HCT116 (cell line): ENCODE measurements at regions not wholly inside any gene's neighbourhood (a gene's known extent, or its start where the extent isn't known, plus 50 kb on each side); places are given as distances from the start of the nearest gene placed in this dataset.

Experiments
- ATAC-seq: fragments of 200-7000 bp; cut with Tn5 transposase; 2 replicates; pipeline ENCODE4 v1.9.1; 2020; ENCODE audit warnings: mild to moderate bottlenecking, moderate library complexity
- BruUV-seq: library from RNA; stranded (reverse); fragments of 400-500 nt; replicated peaks from 2 replicates; lab custom pipeline; 2021; lab: Mats Ljungman, UMichigan
- CTCF ChIA-PET: fragments of 300-600 bp; sonication (Branson Sonifier 250); formaldehyde crosslinking; loops from one replicate; lab custom pipeline; 2021; ENCODE audit warnings: antibody characterized with exemption; lab: Charles Lee
- POLR2A ChIA-PET: fragments of 300-600, 350-600 bp; sonication (Branson Sonifier 250); formaldehyde crosslinking; loops from one replicate; lab custom pipeline; 2021; ENCODE audit warnings: antibody characterized with exemption; lab: Charles Lee
- RAD21 ChIA-PET, 2 experiments: fragments of 300-600 bp; sonication (Branson Sonifier 250); formaldehyde crosslinking; loops; one replicate each; lab custom pipeline; 2023; ENCODE audit warnings: low total read pairs in 2 of 2; ENCODE audit not compliant: uncharacterized antibody in 2 of 2, unreplicated experiment in 2 of 2, low non-redundant PET in 1 of 2; lab: Charles Lee
- DNase-seq: peaks from one replicate; pipeline ENCODE4 v3.0.0-alpha.2; 2010; ENCODE audit warnings: low read depth, low spot score
- H2AFZ ChIP-seq: fragments of 200-600 bp; shearing (Covaris generic), sonication (generic); 2 replicates; pipeline ENCODE4 v1.6.1; 2017; ENCODE audit warnings: low read depth, mixed run types, mixed read lengths, antibody characterized with exemption, low read length; ENCODE audit not compliant: poor library complexity, severe bottlenecking
- H3K27ac ChIP-seq: 2 replicates; pipeline ENCODE4 v1.5.1; 2012; ENCODE audit warnings: low read depth, low read length
- H3K27me3 ChIP-seq: fragments of 200-600 bp; sonication (generic); 2 replicates; pipeline ENCODE4 v1.6.1; 2016; ENCODE audit warnings: mixed run types, low read length, mixed read lengths; ENCODE audit not compliant: insufficient read depth
- H3K36me3 ChIP-seq, 2 experiments: fragments of 200-500 bp in 1 of 2; fragments of 200-600 bp in 1 of 2; sonication (Bioruptor generic) in 1 of 2; sonication (generic) in 1 of 2; 2 replicates each; pipeline versions ENCODE4 v1.5.1 to v1.6.1; 2014 to 2016; ENCODE audit warnings: low read length in 2 of 2, inconsistent platforms in 1 of 2, mixed read lengths in 1 of 2, mixed run types in 1 of 2; ENCODE audit not compliant: insufficient read depth in 2 of 2, control insufficient read depth in 1 of 2
- H3K4me1 ChIP-seq, 2 experiments: fragments of 200-600 bp in 1 of 2; sonication (generic) in 1 of 2; 2 replicates each; pipeline versions ENCODE4 v1.5.1 to v1.6.1; 2012 to 2017; ENCODE audit warnings: low read length in 2 of 2, inconsistent platforms in 1 of 2, mild to moderate bottlenecking in 1 of 2, mixed read lengths in 1 of 2, mixed run types in 1 of 2, moderate library complexity in 1 of 2; ENCODE audit not compliant: insufficient read depth in 2 of 2, control insufficient read depth in 1 of 2
- H3K4me2 ChIP-seq: fragments of 200-600 bp; sonication (generic); 2 replicates; pipeline ENCODE4 v1.6.1; 2017; ENCODE audit warnings: mixed run types, low read length, mixed read lengths
- H3K4me3 ChIP-seq, 2 experiments: fragments of 200-600 bp in 1 of 2; sonication (generic) in 1 of 2; replicated peaks in 1 of 2; 2 replicates each; pipeline ENCODE4 v1.5.1; 2011 to 2016; ENCODE audit warnings: low read length in 2 of 2, control low read depth in 1 of 2, low read depth in 1 of 2, mild to moderate bottlenecking in 1 of 2, mixed read lengths in 1 of 2, mixed run types in 1 of 2
- H3K79me2 ChIP-seq: fragments of 200-600 bp; sonication (generic); 2 replicates; pipeline ENCODE4 v1.6.1; 2017; ENCODE audit warnings: mild to moderate bottlenecking, mixed run types, low read length, moderate library complexity, mixed read lengths; ENCODE audit not compliant: insufficient read depth
- H3K9ac ChIP-seq: fragments of 200-600 bp; sonication (generic); 2 replicates; pipeline ENCODE4 v1.6.1; 2016; ENCODE audit warnings: low read length, mixed read lengths
- H3K9me2 ChIP-seq: fragments of 200-600 bp; sonication (generic), shearing (Covaris generic); 2 replicates; pipeline ENCODE4 v1.6.1; 2017; ENCODE audit warnings: mixed run types, mild to moderate bottlenecking, moderate library complexity; ENCODE audit not compliant: insufficient read depth
- H3K9me3 ChIP-seq, 2 experiments: fragments of 200-500 bp in 1 of 2; fragments of 200-600 bp in 1 of 2; sonication (Bioruptor generic) in 1 of 2; sonication (generic) in 1 of 2; 2 replicates each; pipeline ENCODE4 v1.6.1; 2014 to 2017; ENCODE audit warnings: low read length in 2 of 2, mixed read lengths in 2 of 2, inconsistent platforms in 1 of 2, low read depth in 1 of 2, mild to moderate bottlenecking in 1 of 2, mixed run types in 1 of 2, moderate library complexity in 1 of 2; ENCODE audit not compliant: control insufficient read depth in 1 of 2, insufficient read depth in 1 of 2
- H4K20me1 ChIP-seq: fragments of 200-600 bp; sonication (generic), shearing (Covaris generic); 2 replicates; pipeline ENCODE4 v1.6.1; 2017; ENCODE audit warnings: mixed run types, mild to moderate bottlenecking, moderate library complexity; ENCODE audit not compliant: insufficient read depth
- CTCF ChIP-seq, 3 experiments: fragments of 200-600 bp in 1 of 3; sonication (generic) in 1 of 3; IDR thresholded peaks in 2 of 3; conservative IDR thresholded peaks in 1 of 3; 2 replicates each; pipeline ENCODE4 v1.5.1; 2012 to 2017; ENCODE audit warnings: low read depth in 2 of 3, low read length in 2 of 3, antibody characterized with exemption in 1 of 3, borderline replicate concordance in 1 of 3, control low read depth in 1 of 3, mild to moderate bottlenecking in 1 of 3, mixed read lengths in 1 of 3, mixed run types in 1 of 3, moderate library complexity in 1 of 3; ENCODE audit not compliant: insufficient read depth in 1 of 3
- EZH2phosphoT487 ChIP-seq: fragments of 200-600 bp; IDR thresholded peaks from 2 replicates; pipeline ENCODE4 v1.6.1; 2018; ENCODE audit warnings: antibody characterized with exemption, borderline replicate concordance
- JUND ChIP-seq: IDR thresholded peaks from 2 replicates; pipeline ENCODE4 v1.6.1; 2012
- POLR2AphosphoS5 ChIP-seq: IDR thresholded peaks from 2 replicates; pipeline ENCODE4 v1.6.1; 2011; ENCODE audit warnings: mild to moderate bottlenecking, low read depth, low read length, moderate library complexity
- ZBTB33 ChIP-seq: IDR thresholded peaks from 2 replicates; pipeline ENCODE4 v1.6.1; 2011; ENCODE audit warnings: mild to moderate bottlenecking, low read length, moderate library complexity; ENCODE audit not compliant: insufficient replicate concordance; ENCODE audit errors: extremely low read depth
- ZFX ChIP-seq: fragments of 450-650 bp; IDR thresholded peaks from 2 replicates; pipeline ENCODE4 v1.6.1; 2017
- intact Hi-C: fragments of 100-400 bp; cut with micrococcal nuclease; formaldehyde crosslinking; loops from 2 replicates; pipeline ENCODE4 v1.10.0; 2022

- H3K27ac ChIP-seq: no peak overlapping the region
- CTCF ChIA-PET: no interaction called here
- POLR2A ChIA-PET: no interaction called here
Measured at GRCh38 chr11:32216749-32217148, 125.9 kb downstream of the RCN1 start.

More at GRCh38 chr11:32216749-32217148, 125.9 kb downstream of the RCN1 start:
- H3K4me3 ChIP-seq: no peak overlapping the region
- no peaks in the 10 kb centered on the region for H4K20me1 ChIP-seq
- TF ChIP-seq ZBTB33: no peak
- no peak for TF ChIP-seq ZFX
- no peak for TF ChIP-seq POLR2AphosphoS5
- TF ChIP-seq JUND: no peak
- no peak for TF ChIP-seq EZH2phosphoT487
- no peak for TF ChIP-seq CTCF (IDR thresholded peaks at IDR 0.05 in 2 of 3, conservative IDR thresholded peaks at IDR 0.05 in 1 of 3; ENCODE audit: borderline replicate concordance in 1 of 3, insufficient read depth in 1 of 3, low read depth in 2 of 3, low read length in 2 of 3)
- DNase-seq: no peak
- H3K9me3 ChIP-seq: no peaks in the 10 kb centered on the region
- H3K4me2 ChIP-seq: no peak overlapping the region
- H3K4me1 ChIP-seq: no peaks in the 10 kb centered on the region
- no peaks in the 10 kb centered on the region for H3K9me2 ChIP-seq
- intact Hi-C loops: no loop called here
- RAD21 ChIA-PET: no interaction called here
- H2AFZ ChIP-seq: no peak overlapping the region
- no TSS peak for BruUV-seq
- H3K79me2 ChIP-seq: no peaks in the 10 kb centered on the region
- no peaks in the 10 kb centered on the region for H3K36me3 ChIP-seq
- H3K9ac ChIP-seq: no peak overlapping the region
- H3K27me3 ChIP-seq: peaks cover 28% of the 10 kb centered on the region; the same call in 1 of the 2 replicates
- no peak for ATAC-seq
